HEK293T (cell line): ENCODE measurements at regions not wholly inside any gene's neighbourhood (a gene's known extent, or its start where the extent isn't known, plus 50 kb on each side); places are given as distances from the start of the nearest gene placed in this dataset.

ENCODE experiments used
- CTCF ChIA-PET: fragments of 350-600 bp; formaldehyde crosslinking; extraction: SDS; loops from one replicate; lab custom pipeline; 2021; ENCODE audit warnings: antibody characterized with exemption, inconsistent platforms; lab: Yijun Ruan, JAX
- POLR2A ChIA-PET: fragments of 350-600 bp; formaldehyde crosslinking; extraction: SDS; loops from one replicate; lab custom pipeline; 2020; ENCODE audit warnings: antibody characterized with exemption, inconsistent platforms; lab: Yijun Ruan, JAX
- DNase-seq: peaks from one replicate; pipeline ENCODE4 v3.0.0; 2012; ENCODE audit warnings: mixed read lengths; ENCODE audit errors: extremely low spot score
- ARNT ChIP-seq: fragments of 450-650 bp; IDR thresholded peaks from 2 replicates; pipeline ENCODE4 v1.6.1; 2017; ENCODE audit warnings: mild to moderate bottlenecking
- BHLHE40 ChIP-seq: fragments of 450-650 bp; IDR thresholded peaks from 2 replicates; pipeline ENCODE4 v1.6.1; 2016; ENCODE audit warnings: mild to moderate bottlenecking, moderate library complexity, borderline replicate concordance
- CTBP1 ChIP-seq: fragments of 450-650 bp; IDR thresholded peaks from 2 replicates; pipeline ENCODE4 v1.6.1; 2016; ENCODE audit warnings: borderline replicate concordance
- ELF4 ChIP-seq: fragments of 450-650 bp; IDR thresholded peaks from 2 replicates; pipeline ENCODE4 v1.6.1; 2017; ENCODE audit warnings: antibody characterized with exemption
- FOXA1 ChIP-seq: fragments of 450-650 bp; IDR thresholded peaks from 2 replicates; pipeline ENCODE4 v1.6.1; 2016; ENCODE audit warnings: mild to moderate bottlenecking
- FOXK2 ChIP-seq: fragments of 450-650 bp; IDR thresholded peaks from 2 replicates; pipeline ENCODE4 v1.6.1; 2016; ENCODE audit warnings: mild to moderate bottlenecking
- FOXM1 ChIP-seq: fragments of 450-650 bp; IDR thresholded peaks from 2 replicates; pipeline ENCODE4 v1.6.1; 2017; ENCODE audit warnings: mild to moderate bottlenecking, borderline replicate concordance
- HDGF ChIP-seq: fragments of 450-650 bp; IDR thresholded peaks from 2 replicates; pipeline ENCODE4 v1.6.1; 2017; ENCODE audit warnings: antibody characterized with exemption, borderline replicate concordance
- L3MBTL2 ChIP-seq: fragments of 450-650 bp; conservative IDR thresholded peaks from 2 replicates; pipeline ENCODE4 v1.6.1; 2016; ENCODE audit warnings: mild to moderate bottlenecking
- LEF1 ChIP-seq: fragments of 450-650 bp; IDR thresholded peaks from 2 replicates; pipeline ENCODE4 v1.6.1; 2017; ENCODE audit warnings: mild to moderate bottlenecking, borderline replicate concordance
- NFRKB ChIP-seq: fragments of 450-650 bp; IDR thresholded peaks from 2 replicates; pipeline ENCODE4 v1.6.1; 2016; ENCODE audit warnings: mild to moderate bottlenecking, moderate library complexity
- PKNOX1 ChIP-seq: fragments of 450-650 bp; IDR thresholded peaks from 2 replicates; pipeline ENCODE4 v1.6.1; 2016
- SP1 ChIP-seq: fragments of 450-650 bp; IDR thresholded peaks from 2 replicates; pipeline ENCODE4 v1.6.1; 2017
- SUZ12 ChIP-seq: fragments of 450-650 bp; IDR thresholded peaks from 2 replicates; pipeline ENCODE4 v1.6.1; 2016; ENCODE audit warnings: mild to moderate bottlenecking
- TARDBP ChIP-seq: fragments of 450-650 bp; IDR thresholded peaks from 2 replicates; pipeline ENCODE4 v1.6.1; 2016
- ZNF384 ChIP-seq: fragments of 450-650 bp; IDR thresholded peaks from 2 replicates; pipeline ENCODE4 v1.6.1; 2016

GRCh38 chr9:88046542-88046941 lies 72.2 kb upstream of the CDK20 start:
- CTCF ChIA-PET = no interaction called here
- no peak for DNase-seq
- POLR2A ChIA-PET = no interaction called here
- TF ChIP-seq L3MBTL2 (no peak), HDGF (no peak), SP1 (no peak), FOXA1 (no peak), TARDBP (no peak), ZNF384 (no peak), ARNT (no peak), CTBP1 (no peak), SUZ12 (no peak), LEF1 (no peak), NFRKB (no peak), PKNOX1 (no peak), FOXK2 (no peak), BHLHE40 (no peak), FOXM1 (no peak), ELF4 (no peak)

- TF ChIP-seq SUZ12 (no peak), ELF4 (no peak), FOXA1 (no peak), HDGF (no peak), CTBP1 (no peak), LEF1 (no peak), NFRKB (no peak), L3MBTL2 (no peak), BHLHE40 (no peak), ARNT (no peak), FOXM1 (no peak), SP1 (no peak), FOXK2 (no peak)
- DNase-seq = no peak
- CTCF ChIA-PET = no interaction called here
- POLR2A ChIA-PET = no interaction called here
Observed at GRCh38 chr9:88045686-88046085, 71.4 kb upstream of the CDK20 start.

GRCh38 chr9:88044200-88044599 lies 69.9 kb upstream of the CDK20 start:
- ChIA-PET POLR2A (no interaction called here), CTCF (no interaction called here)
- no peak for DNase-seq
- TF ChIP-seq FOXM1 = no peak
- TF ChIP-seq SP1 = no peak
- no peak for TF ChIP-seq HDGF
- no peak for TF ChIP-seq LEF1

GRCh38 chr9:88043647-88044046 lies 69.3 kb upstream of the CDK20 start:
- TF ChIP-seq SUZ12 (no peak), ELF4 (no peak), SP1 (no peak), ARNT (no peak), FOXM1 (no peak), NFRKB (no peak), PKNOX1 (no peak), L3MBTL2 (no peak)

GRCh38 chr9:88041447-88041846 lies 67.1 kb upstream of the CDK20 start:
- ChIA-PET POLR2A (no interaction called here), CTCF (interaction anchor here (0.6 to 1.2 kb wide), 2 partner anchors 9 to 23 kb away, joined by 3 to 5 read pairs; no protein-coding TSS in a partner anchor)
- no peak for DNase-seq
- TF ChIP-seq SP1 = no peak

More at GRCh38 chr9:88043647-88044046, 69.3 kb upstream of the CDK20 start:
- ChIA-PET POLR2A (no interaction called here), CTCF (no interaction called here)
- no peak for DNase-seq

- TF ChIP-seq ARNT = no peak
- TF ChIP-seq PKNOX1 = no peak
- TF ChIP-seq L3MBTL2 = no peak
- TF ChIP-seq ELF4 = no peak
- TF ChIP-seq NFRKB = no peak
- TF ChIP-seq SUZ12 = no peak
- TF ChIP-seq ZNF384 = no peak
- no peak for TF ChIP-seq TARDBP
- TF ChIP-seq FOXK2 = no peak
- TF ChIP-seq FOXM1 = no peak
- no peak for TF ChIP-seq BHLHE40
- no peak for TF ChIP-seq FOXA1
- TF ChIP-seq SP1 = no peak
- ChIA-PET POLR2A (no interaction called here), CTCF (no interaction called here)
- DNase-seq = no peak
Observed at GRCh38 chr9:88037285-88037845, 63.0 kb upstream of the CDK20 start.

- POLR2A ChIA-PET = no interaction called here
- CTCF ChIA-PET = no interaction called here
- DNase-seq = no peak
- TF ChIP-seq NFRKB = no peak
- no peak for TF ChIP-seq BHLHE40
- no peak for TF ChIP-seq FOXK2
- TF ChIP-seq PKNOX1 = no peak
- no peak for TF ChIP-seq CTBP1
- no peak for TF ChIP-seq FOXA1
- no peak for TF ChIP-seq ZNF384
- TF ChIP-seq HDGF = no peak
- no peak for TF ChIP-seq SP1
Observed at GRCh38 chr9:88034964-88035363, 60.6 kb upstream of the CDK20 start.
